CD4-positive, alpha-beta T cell (primary cell): ENCODE measurements at regions not wholly inside any gene's neighbourhood (a gene's known extent, or its start where the extent isn't known, plus 50 kb on each side); places are given as distances from the start of the nearest gene placed in this dataset.

Experiments used
- ATAC-seq: fragments of 200-7000 bp; cut with Tn5 transposase; one replicate; pipeline ENCODE4 v1.10.0; 2022; ENCODE audit warnings: mild to moderate bottlenecking; ENCODE audit not compliant: poor library complexity
- CTCF ChIA-PET: fragments of 350-600 bp; sonication (Branson Sonifier 250); formaldehyde crosslinking; loops from one replicate; lab custom pipeline; 2021; ENCODE audit warnings: antibody characterized with exemption, inconsistent platforms; lab: Charles Lee
- POLR2A ChIA-PET: fragments of 350-600 bp; sonication (Branson Sonifier 250); formaldehyde crosslinking; loops from one replicate; lab custom pipeline; 2021; ENCODE audit warnings: antibody characterized with exemption, inconsistent platforms; lab: Charles Lee
- DNase-seq, 14 experiments: peaks; one replicate each; pipeline ENCODE4 v3.0.0-alpha.2; 2013 to 2020; ENCODE audit warnings: mixed read lengths in 2 of 14
- H3K27ac ChIP-seq, 2 donors: one replicate each; pipeline versions ENCODE4 v1.5.1 to v1.7.0; 2013; ENCODE audit warnings: low read length in 2 of 2, low read depth in 1 of 2, mild to moderate bottlenecking in 1 of 2
- H3K27me3 ChIP-seq, 2 experiments: 1 replicate in 1 of 2; 2 replicates in 1 of 2; pipeline versions ENCODE4 v1.6.1 to v1.7.0; 2013; ENCODE audit warnings: low read length in 2 of 2, control low read depth in 1 of 2, mild to moderate bottlenecking in 1 of 2, moderate library complexity in 1 of 2; ENCODE audit not compliant: insufficient read depth in 2 of 2, control insufficient read depth in 1 of 2
- H3K36me3 ChIP-seq: one replicate; pipeline ENCODE4 v1.6.1; 2013; ENCODE audit warnings: low read length, control low read depth; ENCODE audit not compliant: insufficient read depth
- H3K4me1 ChIP-seq: one replicate; pipeline ENCODE4 v1.6.1; 2013; ENCODE audit warnings: low read length, control low read depth; ENCODE audit not compliant: insufficient read depth
- H3K4me3 ChIP-seq: one replicate; pipeline ENCODE4 v1.5.1; 2013; ENCODE audit warnings: mild to moderate bottlenecking, low read length, moderate library complexity
- H3K9me3 ChIP-seq, 2 experiments: 1 replicate in 1 of 2; 2 replicates in 1 of 2; pipeline versions ENCODE4 v1.6.1 to v1.7.0; 2013; ENCODE audit warnings: low read length in 2 of 2, mild to moderate bottlenecking in 2 of 2, control low read depth in 1 of 2, moderate library complexity in 1 of 2; ENCODE audit not compliant: control insufficient read depth in 1 of 2, insufficient read depth in 1 of 2
- H3K27ac Mint-ChIP-seq: one replicate; pipeline ENCODE4 v1.8.0; 2020; ENCODE audit warnings: mixed read lengths
- H3K27me3 Mint-ChIP-seq: one replicate; pipeline ENCODE4 v1.8.0; 2021; ENCODE audit warnings: mixed read lengths
- H3K36me3 Mint-ChIP-seq: one replicate; pipeline ENCODE4 v1.8.0; 2021; ENCODE audit warnings: low read depth, mixed read lengths
- H3K4me1 Mint-ChIP-seq: one replicate; pipeline ENCODE4 v1.8.0; 2021; ENCODE audit warnings: low read depth, mixed read lengths
- H3K4me3 Mint-ChIP-seq: one replicate; pipeline ENCODE4 v1.8.0; 2020; ENCODE audit warnings: mild to moderate bottlenecking, mixed read lengths
- H3K9me3 Mint-ChIP-seq: one replicate; pipeline ENCODE4 v1.8.0; 2020; ENCODE audit warnings: mixed read lengths
- CTCF ChIP-seq: fragments of 200-600 bp; IDR thresholded peaks from one replicate; pipeline ENCODE4 v1.8.0; 2022; ENCODE audit warnings: antibody characterized with exemption, mild to moderate bottlenecking
- intact Hi-C, 2 experiments: fragments of 100-400 bp; cut with DNase I in 1 of 2; cut with micrococcal nuclease in 1 of 2; formaldehyde crosslinking; loops; one replicate each; pipeline versions ENCODE4 v1.15.1 to v1.9.0; 2023 to 2025; cut with DNase I, micrococcal nuclease

DNA sequence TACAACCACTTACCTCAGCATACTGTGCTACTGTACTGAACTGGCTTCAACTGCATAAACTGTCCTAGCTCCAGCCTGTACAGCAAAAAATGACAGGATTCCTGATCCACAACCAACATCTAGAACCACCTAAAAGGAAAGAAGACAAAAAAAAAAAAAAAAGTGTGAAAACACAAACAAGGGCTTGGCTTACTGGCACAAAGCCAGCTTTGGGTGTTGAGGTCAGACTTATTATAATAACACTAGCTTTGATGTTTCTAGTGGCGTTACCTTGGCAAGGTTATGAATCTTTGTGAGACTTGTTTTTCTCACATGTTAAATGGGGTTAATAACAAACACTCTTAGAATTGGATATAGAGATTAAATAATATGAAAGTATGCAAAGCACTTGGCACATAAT, 148.5 kb upstream of the PUM3 start:
- H3K4me1 Mint-ChIP-seq, result no peaks in the 10 kb centered on the region
- no peak for DNase-seq
- no peak for TF ChIP-seq CTCF
- CTCF ChIA-PET, result no interaction called here
- Histone ChIP-seq H3K36me3 (no peaks in the 10 kb centered on the region), H3K4me1 (no peaks in the 10 kb centered on the region), H3K4me3 (no peak overlapping the region), H3K27me3 (peaks cover 0 to 3% of the 10 kb centered on the region in 2 experiments), H3K27ac (no peak overlapping the region), H3K9me3 (no peaks in the 10 kb centered on the region)
- no peaks in the 10 kb centered on the region for H3K36me3 Mint-ChIP-seq
- ATAC-seq, result no peak
- POLR2A ChIA-PET, result no interaction called here
- H3K4me3 Mint-ChIP-seq, result no peak overlapping the region
- peaks cover 13% of the 10 kb centered on the region for H3K27me3 Mint-ChIP-seq
- no peaks in the 10 kb centered on the region for H3K9me3 Mint-ChIP-seq
- no peak overlapping the region for H3K27ac Mint-ChIP-seq
- intact Hi-C loops, result no loop called here

DNA sequence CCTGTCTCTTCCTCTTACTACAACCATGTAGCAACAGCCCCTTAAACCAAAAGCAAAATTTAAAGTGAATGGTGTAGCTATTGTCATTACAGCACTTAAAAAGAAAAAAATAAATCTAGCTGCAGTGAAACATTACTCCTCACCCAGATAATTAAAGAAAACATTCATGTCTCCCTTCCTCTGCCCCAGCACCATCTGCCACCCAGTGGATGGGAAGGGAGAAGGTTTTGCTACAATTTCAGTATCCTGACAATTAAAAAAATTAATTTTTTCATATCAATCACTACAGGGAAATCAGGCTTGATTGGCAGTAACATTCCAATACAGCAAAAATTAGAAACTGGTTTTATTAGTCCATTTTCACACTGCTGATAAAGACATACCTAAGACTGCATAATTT, 147.4 kb upstream of the PUM3 start:
- intact Hi-C loops, result no loop called here
- no peak for TF ChIP-seq CTCF
- ChIA-PET POLR2A (no interaction called here), CTCF (no interaction called here)
- H3K4me3 Mint-ChIP-seq, result no peak overlapping the region
- H3K4me1 Mint-ChIP-seq, result no peaks in the 10 kb centered on the region
- Histone ChIP-seq H3K27ac (no peak overlapping the region), H3K36me3 (no peaks in the 10 kb centered on the region), H3K9me3 (no peaks in the 10 kb centered on the region), H3K27me3 (peaks cover 0 to 6% of the 10 kb centered on the region in 2 experiments), H3K4me1 (no peaks in the 10 kb centered on the region), H3K4me3 (no peak overlapping the region)
- H3K36me3 Mint-ChIP-seq, result no peaks in the 10 kb centered on the region
- H3K27ac Mint-ChIP-seq, result no peak overlapping the region
- ATAC-seq (no peak), DNase-seq (no peak)
- peaks cover 21% of the 10 kb centered on the region for H3K27me3 Mint-ChIP-seq
- H3K9me3 Mint-ChIP-seq, result no peaks in the 10 kb centered on the region

GRCh38 chr9:2987679-2988078, 143.8 kb upstream of the PUM3 start:
- H3K27me3 Mint-ChIP-seq, result peaks cover 27% of the 10 kb centered on the region
- Histone ChIP-seq H3K9me3 (no peaks in the 10 kb centered on the region), H3K27ac (no peak overlapping the region), H3K4me3 (no peak overlapping the region), H3K27me3 (peaks cover 0 to 6% of the 10 kb centered on the region in 2 experiments), H3K36me3 (no peaks in the 10 kb centered on the region), H3K4me1 (no peaks in the 10 kb centered on the region)
- no peaks in the 10 kb centered on the region for H3K4me1 Mint-ChIP-seq
- ATAC-seq, result no peak
- no peak overlapping the region for H3K27ac Mint-ChIP-seq
- no peaks in the 10 kb centered on the region for H3K36me3 Mint-ChIP-seq
- no peak for TF ChIP-seq CTCF
- no peaks in the 10 kb centered on the region for H3K9me3 Mint-ChIP-seq
- ChIA-PET CTCF (no interaction called here), POLR2A (no interaction called here)
- no peak for DNase-seq
- intact Hi-C loops, result no loop called here
- no peak overlapping the region for H3K4me3 Mint-ChIP-seq
